CD4-positive, CD25-positive, alpha-beta regulatory T cell (primary cell): ENCODE measurements at regions not wholly inside any gene's neighbourhood (a gene's known extent, or its start where the extent isn't known, plus 50 kb on each side); places are given as distances from the start of the nearest gene placed in this dataset.

Source experiments
- ATAC-seq, 2 donors: fragments of 150-1000 bp; cut with Tn5 transposase; one replicate each; pipeline ENCODE4 v1.10.0; 2021; ENCODE audit warnings: low read depth in 2 of 2, moderate number of reproducible peaks in 2 of 2, moderate library complexity in 1 of 2
- DNase-seq, 3 donors: peaks; one replicate each; pipeline versions ENCODE4 v3.0.0 to v3.0.0-alpha.2; 2012 to 2022; ENCODE audit warnings: mixed read lengths in 1 of 3
- H3K27ac ChIP-seq: one replicate; pipeline ENCODE4 v1.7.0; 2013; ENCODE audit warnings: mild to moderate bottlenecking, low read length; ENCODE audit not compliant: insufficient read depth, poor library complexity, severe bottlenecking
- H3K27me3 ChIP-seq: one replicate; pipeline ENCODE4 v1.7.0; 2013; ENCODE audit warnings: low read length; ENCODE audit not compliant: control insufficient read depth, insufficient read depth
- H3K36me3 ChIP-seq: one replicate; pipeline ENCODE4 v1.7.0; 2013; ENCODE audit warnings: mild to moderate bottlenecking, low read length, moderate library complexity; ENCODE audit not compliant: control insufficient read depth, insufficient read depth
- H3K4me1 ChIP-seq: 2 replicates; pipeline ENCODE4 v1.7.0; 2013; ENCODE audit warnings: mild to moderate bottlenecking, low read length; ENCODE audit not compliant: insufficient read depth, control insufficient read depth, poor library complexity, severe bottlenecking
- H3K4me3 ChIP-seq: one replicate; pipeline ENCODE4 v1.7.0; 2013; ENCODE audit warnings: low read depth, mild to moderate bottlenecking, low read length, moderate library complexity
- H3K9me3 ChIP-seq, 2 experiments: 1 replicate in 1 of 2; 2 replicates in 1 of 2; pipeline ENCODE4 v1.7.0; 2013; ENCODE audit warnings: low read length in 2 of 2, mild to moderate bottlenecking in 1 of 2, moderate library complexity in 1 of 2; ENCODE audit not compliant: control insufficient read depth in 2 of 2
- H3K27ac Mint-ChIP-seq, 3 donors: one replicate each; pipeline ENCODE4 v1.8.0; 2020 to 2022; ENCODE audit warnings: mild to moderate bottlenecking in 3 of 3, mixed read lengths in 3 of 3, moderate library complexity in 2 of 3
- H3K27me3 Mint-ChIP-seq: one replicate; pipeline ENCODE4 v1.8.0; 2022; ENCODE audit warnings: mild to moderate bottlenecking, mixed read lengths
- H3K36me3 Mint-ChIP-seq: one replicate; pipeline ENCODE4 v1.8.0; 2020; ENCODE audit warnings: mixed read lengths
- H3K4me1 Mint-ChIP-seq, 4 donors: one replicate each; pipeline ENCODE4 v1.8.0; 2020 to 2022; ENCODE audit warnings: mixed read lengths in 4 of 4, mild to moderate bottlenecking in 1 of 4
- H3K4me3 Mint-ChIP-seq, 4 donors: one replicate each; pipeline ENCODE4 v1.8.0; 2020 to 2022; ENCODE audit warnings: mild to moderate bottlenecking in 4 of 4, mixed read lengths in 4 of 4, moderate library complexity in 3 of 4
- H3K9me3 Mint-ChIP-seq, 7 donors: one replicate each; pipeline ENCODE4 v1.8.0; 2020 to 2022; ENCODE audit warnings: mixed read lengths in 7 of 7, mild to moderate bottlenecking in 3 of 7, moderate library complexity in 2 of 7

GRCh38 chrX:150152546-150152945 is 210.6 kb upstream of the MAMLD1 start:
- H3K4me3 Mint-ChIP-seq: no peak overlapping the region
- H3K9me3 Mint-ChIP-seq: peaks cover 0 to 2% (median 0%) of the 10 kb centered on the region in 7 donors
- H3K36me3 Mint-ChIP-seq: no peaks in the 10 kb centered on the region

DNA sequence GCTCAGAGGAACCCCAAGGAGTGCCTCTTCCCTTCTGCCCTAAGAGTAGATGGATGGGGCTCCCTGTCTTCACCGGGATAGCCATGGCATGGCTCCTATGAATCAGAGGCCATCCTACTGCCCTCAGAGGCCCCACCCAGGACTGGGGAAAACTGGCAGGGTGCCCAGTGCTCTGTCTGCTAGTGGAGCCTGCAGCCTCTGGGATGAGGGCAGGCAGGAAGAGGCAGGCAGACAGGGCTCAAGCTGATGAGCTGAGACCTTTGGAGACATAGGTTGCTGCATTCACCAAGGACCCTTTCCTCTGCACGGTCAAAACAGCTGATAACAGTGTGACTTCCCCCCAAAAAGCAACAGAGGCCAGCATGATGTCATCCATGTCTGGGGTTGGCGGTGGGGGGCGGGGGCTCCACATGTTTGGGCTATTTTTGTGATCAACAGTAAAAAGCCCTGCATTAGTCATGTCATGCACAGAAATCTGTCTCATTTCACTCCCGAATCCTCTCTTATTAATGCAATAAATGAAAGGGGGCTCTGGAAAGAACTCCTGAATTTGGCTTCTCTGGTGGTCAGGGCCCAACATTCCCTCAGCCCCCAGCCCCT is 207.6 kb upstream of the MAMLD1 start:
- ATAC-seq (no peak), DNase-seq (no peak)
- H3K9me3 Mint-ChIP-seq: peaks cover 0 to 2% (median 0%) of the 10 kb centered on the region in 7 donors
- H3K9me3 ChIP-seq: no peaks in the 10 kb centered on the region
- no peak overlapping the region for H3K27ac Mint-ChIP-seq
- H3K4me3 Mint-ChIP-seq: no peak overlapping the region
- H3K4me3 ChIP-seq: no peak overlapping the region
- no peaks in the 10 kb centered on the region for H3K27me3 Mint-ChIP-seq
- H3K27ac ChIP-seq: no peak overlapping the region
- no peaks in the 10 kb centered on the region for H3K36me3 Mint-ChIP-seq
- no peaks in the 10 kb centered on the region for H3K27me3 ChIP-seq
- no peaks in the 10 kb centered on the region for H3K4me1 Mint-ChIP-seq
- no peaks in the 10 kb centered on the region for H3K36me3 ChIP-seq
- H3K4me1 ChIP-seq: no peaks in the 10 kb centered on the region

More at GRCh38 chrX:150152546-150152945, 210.6 kb upstream of the MAMLD1 start:
- Histone ChIP-seq H3K27me3 (no peaks in the 10 kb centered on the region), H3K27ac (no peak overlapping the region), H3K9me3 (no peaks in the 10 kb centered on the region), H3K4me1 (no peaks in the 10 kb centered on the region), H3K36me3 (no peaks in the 10 kb centered on the region), H3K4me3 (no peak overlapping the region)
- Mint-ChIP-seq H3K4me1 (no peaks in the 10 kb centered on the region), H3K27ac (no peak overlapping the region), H3K27me3 (no peaks in the 10 kb centered on the region)
- DNase-seq: no peak
- ATAC-seq: no peak

GRCh38 chrX:150156615-150157014 is 206.5 kb upstream of the MAMLD1 start:
- H3K27ac ChIP-seq: no peak overlapping the region
- no peak overlapping the region for H3K4me3 ChIP-seq
- Mint-ChIP-seq H3K27me3 (peaks cover 4% of the 10 kb centered on the region), H3K27ac (no peak overlapping the region), H3K4me3 (no peak overlapping the region), H3K9me3 (peaks cover 0 to 2% (median 0%) of the 10 kb centered on the region in 7 donors), H3K36me3 (no peaks in the 10 kb centered on the region), H3K4me1 (no peaks in the 10 kb centered on the region)
- ATAC-seq (no peak), DNase-seq (no peak)
- H3K36me3 ChIP-seq: no peaks in the 10 kb centered on the region
- H3K27me3 ChIP-seq: no peaks in the 10 kb centered on the region
- no peaks in the 10 kb centered on the region for H3K4me1 ChIP-seq
- H3K9me3 ChIP-seq: no peaks in the 10 kb centered on the region

DNA sequence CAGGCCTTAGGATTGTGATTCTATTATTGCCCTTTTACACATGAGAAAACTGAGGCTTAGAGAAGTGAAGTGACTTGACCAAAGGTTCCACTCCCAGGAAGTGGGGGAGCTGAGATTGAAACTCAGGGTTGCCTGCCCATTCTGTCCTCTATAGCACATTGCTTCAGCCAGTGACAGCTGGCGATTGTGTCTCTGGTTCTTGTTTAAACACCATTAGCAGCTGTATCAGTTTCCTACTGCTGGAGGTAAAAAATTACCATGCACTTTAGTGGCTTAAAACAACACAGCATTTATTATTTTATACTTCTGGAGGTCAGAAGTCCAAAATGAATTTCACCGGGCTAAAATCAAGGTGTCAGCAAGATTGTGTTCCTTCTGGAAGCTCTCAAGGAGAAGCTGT is 205.8 kb upstream of the MAMLD1 start:
- DNase-seq (no peak), ATAC-seq (no peak)
- no peaks in the 10 kb centered on the region for H3K36me3 Mint-ChIP-seq
- no peak overlapping the region for H3K4me3 Mint-ChIP-seq
- H3K27ac Mint-ChIP-seq: no peak overlapping the region
- no peaks in the 10 kb centered on the region for H3K4me1 ChIP-seq
- H3K27me3 ChIP-seq: no peaks in the 10 kb centered on the region
- H3K4me1 Mint-ChIP-seq: no peaks in the 10 kb centered on the region
- no peaks in the 10 kb centered on the region for H3K9me3 ChIP-seq
- H3K27ac ChIP-seq: no peak overlapping the region
- no peak overlapping the region for H3K4me3 ChIP-seq
- H3K36me3 ChIP-seq: no peaks in the 10 kb centered on the region
- peaks cover 4% of the 10 kb centered on the region for H3K27me3 Mint-ChIP-seq
- peaks cover 0 to 2% (median 0%) of the 10 kb centered on the region in 7 donors for H3K9me3 Mint-ChIP-seq

DNA sequence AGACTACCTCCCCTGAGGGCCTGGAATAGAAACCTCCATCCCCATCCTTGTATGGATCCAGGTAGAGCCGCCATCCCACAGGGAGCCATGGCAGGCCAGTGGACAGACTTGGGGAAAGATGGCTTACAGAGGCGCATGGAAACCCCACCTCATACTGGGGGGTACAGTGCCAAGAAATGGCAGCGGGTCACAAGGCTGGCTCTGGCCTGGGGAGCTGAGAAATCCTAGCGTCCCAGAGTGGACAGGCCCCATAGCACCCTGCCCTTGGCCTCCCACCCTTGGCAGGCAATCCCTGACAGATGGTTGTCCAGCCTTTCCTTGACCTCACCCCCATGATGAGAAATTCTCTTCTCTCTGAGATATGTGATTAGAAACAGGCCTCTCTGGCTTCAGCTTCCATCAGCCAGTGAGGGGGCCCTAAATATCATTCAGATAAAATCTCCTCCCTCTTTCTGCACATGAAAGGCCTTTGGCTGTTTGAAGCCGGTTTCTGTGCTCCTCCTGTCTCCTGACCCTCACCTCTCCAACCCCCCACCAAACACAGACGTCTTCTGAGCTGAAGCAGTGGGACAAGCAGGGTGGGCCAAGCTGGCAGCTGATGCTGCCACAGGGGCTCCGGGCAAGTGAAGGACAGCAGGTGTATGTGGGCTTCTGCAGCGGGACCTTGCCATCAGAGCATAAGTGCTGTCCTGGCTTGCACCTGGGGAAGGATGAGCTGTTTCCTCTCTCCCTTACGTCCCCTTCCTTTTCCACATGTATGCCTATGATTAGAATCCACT is 204.4 kb upstream of the MAMLD1 start:
- no peaks in the 10 kb centered on the region for H3K4me1 ChIP-seq
- no peaks in the 10 kb centered on the region for H3K36me3 ChIP-seq
- H3K27me3 ChIP-seq: no peaks in the 10 kb centered on the region
- Mint-ChIP-seq H3K27me3 (peaks cover 4% of the 10 kb centered on the region), H3K27ac (no peak overlapping the region), H3K36me3 (no peaks in the 10 kb centered on the region), H3K4me1 (no peaks in the 10 kb centered on the region), H3K9me3 (peaks cover 0 to 2% (median 0%) of the 10 kb centered on the region in 7 donors), H3K4me3 (no peak overlapping the region)
- ATAC-seq (no peak), DNase-seq (no peak)
- H3K9me3 ChIP-seq: no peaks in the 10 kb centered on the region
- no peak overlapping the region for H3K27ac ChIP-seq
- H3K4me3 ChIP-seq: no peak overlapping the region

- no peak overlapping the region for H3K27ac ChIP-seq
- no peak overlapping the region for H3K4me3 ChIP-seq
- Mint-ChIP-seq H3K4me3 (no peak overlapping the region), H3K27ac (no peak overlapping the region), H3K36me3 (no peaks in the 10 kb centered on the region), H3K9me3 (peaks cover 0 to 2% (median 0%) of the 10 kb centered on the region in 7 donors), H3K4me1 (no peaks in the 10 kb centered on the region), H3K27me3 (peaks cover 4% of the 10 kb centered on the region)
- DNase-seq (no peak), ATAC-seq (no peak)
- H3K27me3 ChIP-seq: no peaks in the 10 kb centered on the region
- no peaks in the 10 kb centered on the region for H3K9me3 ChIP-seq
- no peaks in the 10 kb centered on the region for H3K4me1 ChIP-seq
- H3K36me3 ChIP-seq: no peaks in the 10 kb centered on the region
Measured at GRCh38 chrX:150159537-150159936, 203.6 kb upstream of the MAMLD1 start.

GRCh38 chrX:150160656-150161055 is 202.5 kb upstream of the MAMLD1 start:
- H3K4me1 Mint-ChIP-seq: no peaks in the 10 kb centered on the region
- H3K27ac ChIP-seq: no peak overlapping the region
- no peaks in the 10 kb centered on the region for H3K36me3 ChIP-seq
- H3K27me3 ChIP-seq: no peaks in the 10 kb centered on the region
- H3K27ac Mint-ChIP-seq: no peak overlapping the region
- ATAC-seq (no peak), DNase-seq (no peak)
- H3K4me1 ChIP-seq: no peaks in the 10 kb centered on the region
- H3K4me3 ChIP-seq: no peak overlapping the region
- peaks cover 4% of the 10 kb centered on the region for H3K27me3 Mint-ChIP-seq
- no peaks in the 10 kb centered on the region for H3K9me3 ChIP-seq
- no peak overlapping the region for H3K4me3 Mint-ChIP-seq
- H3K9me3 Mint-ChIP-seq: peaks cover 0 to 2% (median 0%) of the 10 kb centered on the region in 7 donors
- no peaks in the 10 kb centered on the region for H3K36me3 Mint-ChIP-seq

- H3K9me3 Mint-ChIP-seq: no peaks in the 10 kb centered on the region
- DNase-seq (no peak), ATAC-seq (no peak)
- no peaks in the 10 kb centered on the region for H3K36me3 Mint-ChIP-seq
- H3K4me3 Mint-ChIP-seq: no peak overlapping the region
- no peak overlapping the region for H3K4me3 ChIP-seq
- H3K9me3 ChIP-seq: no peaks in the 10 kb centered on the region
- no peaks in the 10 kb centered on the region for H3K36me3 ChIP-seq
- no peaks in the 10 kb centered on the region for H3K4me1 ChIP-seq
- no peak overlapping the region for H3K27ac ChIP-seq
- H3K27me3 Mint-ChIP-seq: peaks cover 4% of the 10 kb centered on the region
- no peaks in the 10 kb centered on the region for H3K27me3 ChIP-seq
- no peaks in the 10 kb centered on the region for H3K4me1 Mint-ChIP-seq
- H3K27ac Mint-ChIP-seq: no peak overlapping the region
Measured at GRCh38 chrX:150161193-150161592, 201.9 kb upstream of the MAMLD1 start.
